GM21390 (cell line): ENCODE measurements at regions not wholly inside any gene's neighbourhood (a gene's known extent, or its start where the extent isn't known, plus 50 kb on each side); places are given as distances from the start of the nearest gene placed in this dataset.

ENCODE experiments used
- ATAC-seq: cut with Tn5 transposase; IDR thresholded peaks from one replicate; pipeline ENCODE4 v1.9.1; 2021; ENCODE audit not compliant: unreplicated experiment

GRCh38 chr20:58092353-58092752, 136.1 kb downstream of the ANKRD60 start:
- ATAC-seq, result no peak

- ATAC-seq, result no peak
These were observed 136.6 kb downstream of the ANKRD60 start for GRCh38 chr20:58091810-58092209.

GRCh38 chr20:58090161-58090560, 138.3 kb downstream of the ANKRD60 start:
- no peak for ATAC-seq

GRCh38 chr20:58088625-58089024, 139.8 kb downstream of the ANKRD60 start:
- no peak for ATAC-seq

- no peak for ATAC-seq
These were observed 140.3 kb downstream of the ANKRD60 start for GRCh38 chr20:58088105-58088504.

GRCh38 chr20:58087562-58087858, 140.9 kb downstream of the ANKRD60 start:
- ATAC-seq, result no peak

GRCh38 chr20:58086763-58087561, 141.5 kb downstream of the ANKRD60 start:
- no peak for ATAC-seq

GRCh38 chr20:58084966-58085365, 143.5 kb downstream of the ANKRD60 start:
- ATAC-seq, result no peak

GRCh38 chr20:58084566-58084965, 143.9 kb downstream of the ANKRD60 start:
- ATAC-seq, result no peak

- no peak for ATAC-seq
These were observed 146.6 kb downstream of the ANKRD60 start for GRCh38 chr20:58081846-58082245.

GRCh38 chr20:58078741-58079522, 149.5 kb downstream of the ANKRD60 start:
- ATAC-seq, result no peak

- ATAC-seq, result no peak
These were observed 151.2 kb downstream of the ANKRD60 start for GRCh38 chr20:58077282-58077681.

- ATAC-seq, result no peak
These were observed 152.0 kb downstream of the ANKRD60 start for GRCh38 chr20:58076405-58076804.

GRCh38 chr20:58075586-58076345, 152.7 kb downstream of the ANKRD60 start:
- ATAC-seq, result no peak

GRCh38 chr20:58073945-58074856, 154.3 kb downstream of the ANKRD60 start:
- no peak for ATAC-seq

GRCh38 chr20:58072695-58073671, 155.5 kb downstream of the ANKRD60 start:
- no peak for ATAC-seq

- ATAC-seq, result no peak
These were observed 156.5 kb downstream of the ANKRD60 start for GRCh38 chr20:58071991-58072390.

GRCh38 chr20:58071298-58071697, 157.2 kb downstream of the ANKRD60 start:
- ATAC-seq, result no peak

GRCh38 chr20:58070664-58071196, 157.7 kb downstream of the ANKRD60 start:
- ATAC-seq, result no peak
